HG03575 (cell line): ENCODE measurements at regions not wholly inside any gene's neighbourhood (a gene's known extent, or its start where the extent isn't known, plus 50 kb on each side); places are given as distances from the start of the nearest gene placed in this dataset.
"Not testable (repeated sequence)": the region's sequence is repeated elsewhere in the genome, so short reads cannot be mapped to it uniquely, and the experiment has no call there.

ENCODE experiments used
- ATAC-seq: cut with Tn5 transposase; IDR thresholded peaks from one replicate; pipeline ENCODE4 v1.9.1; 2021; ENCODE audit not compliant: unreplicated experiment, insufficient number of reproducible peaks, low FRiP score; ENCODE audit errors: extremely low read depth

DNA sequence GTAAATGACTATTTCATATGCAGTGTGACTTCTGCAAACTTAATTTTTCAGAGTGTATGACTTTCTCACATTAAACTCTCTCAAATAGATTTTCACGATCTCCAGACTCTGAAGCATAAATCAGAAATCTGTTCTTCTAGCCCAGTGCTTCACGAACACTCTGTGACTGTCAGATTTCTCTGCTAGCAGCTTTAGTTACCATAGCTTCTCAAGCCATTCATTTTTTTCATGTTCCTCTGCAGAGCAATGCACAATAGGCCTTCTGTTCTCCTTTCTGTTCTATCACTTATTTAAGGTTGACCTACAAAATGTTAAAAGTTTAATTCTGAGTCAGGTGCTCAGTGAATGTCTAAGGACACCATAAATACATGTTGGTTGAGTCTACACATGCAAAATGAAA, 1102.2 kb downstream of the TUSC7 start:
- ATAC-seq, result no peak

GRCh38 chr3:117814975-117815374, 1105.4 kb downstream of the TUSC7 start:
- no peak for ATAC-seq

- no peak for ATAC-seq
Observed at GRCh38 chr3:117817103-117817502, 1107.5 kb downstream of the TUSC7 start.

- ATAC-seq, result no peak
Observed at GRCh38 chr3:117818592-117818991, 1109.0 kb downstream of the TUSC7 start.

DNA sequence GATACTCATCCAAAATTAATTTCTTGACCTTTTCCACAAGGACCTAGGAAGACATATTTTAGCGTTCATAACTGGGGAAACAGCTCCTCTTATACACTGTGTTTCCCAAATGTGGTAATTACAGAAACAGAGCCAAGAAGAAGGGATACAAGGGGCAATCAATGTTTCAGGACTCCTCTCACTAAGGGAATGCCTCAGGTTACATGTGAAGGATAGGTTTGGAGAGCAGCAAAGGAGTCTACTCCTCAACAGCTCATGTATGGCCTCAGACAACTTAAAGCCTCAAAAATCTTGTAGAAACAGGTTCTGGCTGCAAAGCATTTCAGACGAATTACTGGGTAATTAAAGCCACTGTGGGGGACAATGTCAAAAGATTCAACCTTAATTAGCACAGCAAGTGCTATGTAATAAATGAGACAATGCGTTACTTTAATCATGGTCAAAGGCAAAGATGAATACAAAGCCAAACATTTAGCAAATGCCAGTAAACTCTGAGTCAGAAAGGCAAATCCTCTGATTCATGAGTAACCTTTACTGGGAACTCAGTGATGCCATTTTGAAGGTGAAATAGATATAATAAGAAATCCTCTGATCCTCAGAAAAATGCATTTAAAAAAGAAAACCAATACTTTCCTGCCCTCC, 1111.2 kb downstream of the TUSC7 start:
- no peak for ATAC-seq

GRCh38 chr3:117822416-117822815, 1112.8 kb downstream of the TUSC7 start:
- ATAC-seq, result no peak

GRCh38 chr3:117836296-117836695, 1126.7 kb downstream of the TUSC7 start:
- ATAC-seq, result no peak

- ATAC-seq, result no peak
Observed at GRCh38 chr3:117837391-117837790, 1127.8 kb downstream of the TUSC7 start.

DNA sequence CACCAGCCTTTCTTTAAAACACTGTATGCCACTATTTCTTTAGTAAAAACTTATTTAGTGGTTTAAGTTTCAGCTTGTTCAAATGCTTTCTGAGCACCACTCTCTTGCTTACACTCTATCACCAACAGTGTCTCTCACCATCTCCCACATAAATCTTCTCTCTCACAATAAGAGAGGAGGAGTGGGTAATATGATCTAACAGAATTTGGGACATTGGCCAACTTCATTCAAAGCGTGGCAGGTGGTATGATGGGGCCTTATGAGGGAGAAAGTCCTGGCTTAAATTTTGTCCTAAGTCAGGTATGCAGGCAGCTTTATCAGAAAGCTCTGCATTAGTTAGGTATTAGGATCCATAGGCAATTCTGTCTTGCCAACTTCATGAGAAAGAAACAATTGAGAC, 1132.5 kb downstream of the TUSC7 start:
- ATAC-seq, result no peak

GRCh38 chr3:117843356-117843755, 1133.8 kb downstream of the TUSC7 start:
- no peak for ATAC-seq

- ATAC-seq, result no peak
Observed at GRCh38 chr3:117844676-117845075, 1135.1 kb downstream of the TUSC7 start.

DNA sequence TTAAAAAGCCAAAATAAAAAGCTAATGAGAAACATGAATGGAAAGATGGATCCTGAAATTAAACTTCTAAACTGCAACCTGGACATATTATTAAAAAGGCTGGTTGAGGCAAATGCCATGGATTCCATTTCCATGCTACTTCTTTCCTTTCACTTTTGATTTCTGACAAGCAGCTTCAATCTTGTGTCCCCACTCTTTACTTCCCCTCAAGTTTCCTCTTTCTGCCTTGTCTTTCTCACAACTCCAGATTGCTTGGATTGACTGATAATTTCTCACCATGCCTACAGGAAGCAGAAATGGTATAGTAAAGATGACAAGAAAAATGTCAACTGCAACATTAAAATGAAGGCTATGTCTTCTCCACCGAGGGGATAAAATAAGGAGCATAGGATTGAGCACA, 1136.7 kb downstream of the TUSC7 start:
- ATAC-seq, result no peak

DNA sequence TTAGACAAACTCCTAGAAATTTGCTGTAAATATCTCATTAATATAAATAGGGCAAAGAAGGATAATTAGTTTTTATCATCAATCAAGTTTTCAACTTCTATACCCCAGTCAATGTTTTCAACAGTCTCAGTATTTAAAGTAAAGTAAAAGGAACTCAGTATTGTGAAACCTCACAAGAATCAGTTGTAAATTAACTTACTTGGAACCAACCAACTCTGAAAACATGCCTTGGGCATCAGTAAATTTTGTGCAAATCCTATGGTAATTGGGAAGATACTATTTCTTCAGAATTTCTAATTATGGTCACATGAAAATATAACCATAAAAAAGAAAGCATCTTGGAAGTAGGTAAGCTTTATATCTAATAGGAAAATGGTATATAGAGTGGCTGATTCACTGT, 1139.0 kb downstream of the TUSC7 start:
- no peak for ATAC-seq

GRCh38 chr3:117853923-117854668, 1144.5 kb downstream of the TUSC7 start:
- no peak for ATAC-seq

GRCh38 chr3:117856354-117856753, 1146.8 kb downstream of the TUSC7 start:
- no peak for ATAC-seq

- no peak for ATAC-seq
Observed at GRCh38 chr3:117863146-117863545, 1153.6 kb downstream of the TUSC7 start.

DNA sequence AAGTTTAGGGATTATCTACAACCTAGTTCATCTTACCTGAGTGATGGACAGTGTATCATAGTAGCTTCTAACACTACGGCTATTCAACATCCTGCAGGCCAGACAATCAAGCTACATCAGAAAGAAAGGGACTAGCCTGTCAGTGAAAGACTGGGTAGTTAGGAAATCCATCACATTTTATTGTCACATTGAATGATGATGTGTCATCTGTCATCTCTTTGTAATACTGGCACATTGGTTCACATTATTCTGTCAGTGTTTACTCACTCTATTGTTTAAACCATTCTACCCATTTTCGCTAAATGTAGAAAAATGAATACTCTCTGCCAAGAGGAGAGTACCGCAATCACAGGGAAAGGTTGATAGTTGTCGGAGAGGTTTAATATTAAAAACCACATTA, 1155.8 kb downstream of the TUSC7 start:
- ATAC-seq, result no peak

DNA sequence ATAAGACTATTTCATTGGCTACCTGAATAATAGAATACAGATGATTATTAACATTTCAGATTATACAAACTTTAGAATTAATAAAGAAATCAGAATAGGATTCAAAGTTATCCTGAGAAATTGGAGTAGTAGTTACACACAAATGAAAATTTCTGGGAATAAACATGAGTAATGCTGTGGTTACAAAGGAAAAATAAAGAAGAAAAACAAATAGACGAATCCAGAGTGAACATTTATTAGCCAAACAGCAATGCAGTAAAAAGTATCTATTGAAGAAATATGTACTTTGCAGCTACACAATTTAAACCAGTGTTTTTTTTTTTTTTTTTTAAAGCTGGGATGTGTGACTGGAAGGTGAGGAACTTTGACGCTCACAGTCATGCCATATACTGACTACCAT, 1159.2 kb downstream of the TUSC7 start:
- ATAC-seq, result no peak

DNA sequence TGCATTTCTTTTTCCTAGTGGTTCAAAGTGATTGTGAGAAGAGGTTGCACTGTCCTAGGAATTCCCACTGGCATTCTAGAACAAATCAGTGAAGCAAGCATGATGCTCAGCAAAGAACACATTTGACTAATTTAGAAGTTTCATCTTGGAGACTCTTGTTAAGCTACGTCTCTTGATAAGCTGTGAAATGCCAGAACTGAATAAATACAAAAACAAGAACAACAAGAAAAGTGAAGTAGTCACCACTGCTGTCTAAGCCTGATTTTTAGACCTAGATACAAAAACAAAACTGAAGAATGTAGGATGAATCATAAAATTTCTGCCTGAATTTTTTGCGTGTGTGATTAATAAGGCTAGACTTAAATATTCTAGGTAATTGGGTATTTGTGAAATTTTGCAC, 1162.4 kb downstream of the TUSC7 start:
- ATAC-seq, result no peak

GRCh38 chr3:117872594-117873248, 1161.9 kb downstream of the IGSF11 start:
- ATAC-seq, result not testable (repeated sequence)
